B cell (primary cell): ENCODE measurements at regions not wholly inside any gene's neighbourhood (a gene's known extent, or its start where the extent isn't known, plus 50 kb on each side); places are given as distances from the start of the nearest gene placed in this dataset.

Experiments used
- ATAC-seq: fragments of 200-7000 bp; cut with Tn5 transposase; one replicate; pipeline ENCODE4 v1.10.0; 2021; ENCODE audit warnings: low read depth, mild to moderate bottlenecking, moderate number of reproducible peaks, moderate library complexity
- CTCF ChIA-PET: fragments of 350-600 bp; sonication (Branson Sonifier 250); formaldehyde crosslinking; loops from one replicate; lab custom pipeline; 2021; ENCODE audit warnings: antibody characterized with exemption, inconsistent platforms; lab: Charles Lee
- POLR2A ChIA-PET: fragments of 350-600 bp; sonication (Branson Sonifier 250); formaldehyde crosslinking; loops from one replicate; lab custom pipeline; 2021; ENCODE audit warnings: antibody characterized with exemption; lab: Charles Lee
- DNase-seq: peaks from one replicate; pipeline ENCODE4 v3.0.0; 2013
- H2AFZ ChIP-seq: 2 replicates; pipeline ENCODE4 v1.6.1; 2012; ENCODE audit warnings: mild to moderate bottlenecking, low read depth, low read length; ENCODE audit not compliant: insufficient read depth, poor library complexity, severe bottlenecking
- H3K27ac ChIP-seq, 2 donors: 1 replicate in 1 of 2; 2 replicates in 1 of 2; pipeline ENCODE4 v1.5.1; 2012 to 2013; ENCODE audit warnings: low read length in 2 of 2, mild to moderate bottlenecking in 2 of 2, moderate library complexity in 1 of 2
- H3K27me3 ChIP-seq, 4 experiments: fragments of 200-600 bp in 1 of 4; sonication (generic) in 1 of 4; replicated peaks in 1 of 4; 1 replicate in 2 of 4; 2 replicates in 2 of 4; pipeline versions ENCODE4 v1.6.1 to v1.7.0; 2013 to 2016; ENCODE audit warnings: low read length in 3 of 4, mild to moderate bottlenecking in 2 of 4, mixed read lengths in 1 of 4, moderate library complexity in 1 of 4; ENCODE audit not compliant: insufficient read depth in 4 of 4, control insufficient read depth in 3 of 4; ENCODE audit errors: control extremely low read depth in 1 of 4
- H3K36me3 ChIP-seq, 2 experiments: replicated peaks in 1 of 2; 1 replicate in 1 of 2; 2 replicates in 1 of 2; pipeline versions ENCODE4 v1.6.1 to v1.7.1; 2013; ENCODE audit warnings: low read length in 1 of 2; ENCODE audit not compliant: insufficient read depth in 2 of 2, control insufficient read depth in 1 of 2; ENCODE audit errors: control extremely low read depth in 1 of 2, extremely low read depth in 1 of 2
- H3K4me1 ChIP-seq, 2 donors: fragments of 200-600 bp in 1 of 2; sonication (generic) in 1 of 2; 1 replicate in 1 of 2; 2 replicates in 1 of 2; pipeline versions ENCODE4 v1.5.1 to v1.6.1; 2013 to 2017; ENCODE audit warnings: low read length in 2 of 2; ENCODE audit not compliant: control insufficient read depth in 2 of 2, insufficient read depth in 2 of 2
- H3K4me2 ChIP-seq: replicated peaks from 2 replicates; pipeline ENCODE3; 2012; ENCODE audit warnings: mild to moderate bottlenecking, low read depth, low read length; ENCODE audit not compliant: poor library complexity, severe bottlenecking
- H3K4me3 ChIP-seq, 5 experiments: fragments of 200-600 bp in 1 of 5; sonication (generic) in 1 of 5; 1 replicate in 3 of 5; 2 replicates in 2 of 5; pipeline versions ENCODE4 v1.5.1 to v1.7.0; 2011 to 2016; ENCODE audit warnings: low read length in 4 of 5, mild to moderate bottlenecking in 4 of 5, low read depth in 2 of 5, control low read depth in 1 of 5, moderate library complexity in 1 of 5; ENCODE audit not compliant: insufficient read depth in 1 of 5; ENCODE audit errors: control extremely low read depth in 1 of 5, extremely low read depth in 1 of 5
- H3K79me2 ChIP-seq: fragments of 200-600 bp; sonication (generic); one replicate; pipeline ENCODE4 v1.6.0; 2016; ENCODE audit warnings: low read length; ENCODE audit not compliant: control insufficient read depth, insufficient read depth
- H3K9ac ChIP-seq: fragments of 200-600 bp; sonication (generic); 2 replicates; pipeline ENCODE4 v1.6.1; 2017; ENCODE audit warnings: mild to moderate bottlenecking, low read length, moderate library complexity
- H3K9me3 ChIP-seq, 3 donors: one replicate each; pipeline versions ENCODE4 v1.6.1 to v1.7.1; 2013; ENCODE audit warnings: low read length in 2 of 3; ENCODE audit not compliant: control insufficient read depth in 2 of 3, insufficient read depth in 1 of 3; ENCODE audit errors: control extremely low read depth in 1 of 3
- H4K20me1 ChIP-seq: 2 replicates; pipeline ENCODE4 v1.6.0; 2012; ENCODE audit warnings: mild to moderate bottlenecking, low read length; ENCODE audit not compliant: insufficient read depth, control insufficient read depth, poor library complexity, severe bottlenecking
- H3K27ac Mint-ChIP-seq: one replicate; pipeline ENCODE4 v1.8.0; 2021; ENCODE audit warnings: mixed read lengths
- H3K27me3 Mint-ChIP-seq: one replicate; pipeline ENCODE4 v1.8.0; 2021; ENCODE audit warnings: mixed read lengths
- H3K4me1 Mint-ChIP-seq: one replicate; pipeline ENCODE4 v1.8.0; 2021; ENCODE audit warnings: mixed read lengths
- H3K4me3 Mint-ChIP-seq: one replicate; pipeline ENCODE4 v1.8.0; 2021; ENCODE audit warnings: mixed read lengths
- H3K9me3 Mint-ChIP-seq: one replicate; pipeline ENCODE4 v1.8.0; 2022; ENCODE audit warnings: mixed read lengths; ENCODE audit not compliant: insufficient read depth
- EZH2 ChIP-seq: IDR thresholded peaks from 2 replicates; pipeline ENCODE4 v1.6.1; 2012; ENCODE audit warnings: borderline replicate concordance, low read depth, mild to moderate bottlenecking, moderate library complexity, low read length; ENCODE audit not compliant: insufficient read depth, poor library complexity, severe bottlenecking
- WGBS: methylation state at CpG from one replicate; pipeline ENCODE4 v1.1.5; 2013; ENCODE audit warnings: missing lambda C conversion rate; ENCODE audit not compliant: insufficient coverage; 5-methylcytosine and 5-hydroxymethylcytosine counted together
- intact Hi-C: fragments of 100-400 bp; cut with micrococcal nuclease; formaldehyde crosslinking; loops from one replicate; pipeline ENCODE4 v1.10.0; 2022
- TF ChIP-seq, protein P1 (sequence below): fragments of 200-600 bp; IDR thresholded peaks from one replicate; pipeline ENCODE4 v1.8.0; 2022; ENCODE audit warnings: antibody characterized with exemption, mild to moderate bottlenecking

DNA sequence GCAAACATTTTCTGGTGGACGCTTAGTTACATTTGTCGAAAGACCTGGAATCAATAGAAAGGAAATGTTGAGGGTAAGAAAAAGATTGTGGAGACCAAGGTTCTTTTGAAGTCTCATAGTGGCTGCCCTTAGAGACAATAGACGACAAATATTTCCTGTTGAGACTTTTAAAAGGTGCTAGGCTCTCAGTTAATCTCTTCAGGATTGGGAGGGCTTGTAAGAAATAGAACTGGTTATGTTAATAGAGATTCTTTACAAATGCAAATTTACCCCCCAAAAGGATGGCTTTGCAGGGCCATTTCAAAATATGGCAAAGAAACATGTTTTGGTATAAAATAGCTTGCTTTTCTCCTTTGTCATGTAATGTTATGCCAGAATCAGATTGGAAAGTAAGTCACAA is 428.2 kb upstream of the CTNND2 start:
- Mint-ChIP-seq H3K27ac (no peak overlapping the region), H3K4me1 (no peaks in the 10 kb centered on the region), H3K4me3 (no peak overlapping the region), H3K27me3 (no peaks in the 10 kb centered on the region), H3K9me3 (peaks cover 4% of the 10 kb centered on the region)
- Histone ChIP-seq H3K36me3 (no peaks in the 10 kb centered on the region), H3K9me3 (peaks cover 0 to 4% (median 0%) of the 10 kb centered on the region in 3 donors), H3K4me2 (no peak overlapping the region), H3K79me2 (no peaks in the 10 kb centered on the region), H3K27ac (no peak overlapping the region), H3K27me3 (no peaks in the 10 kb centered on the region), H3K9ac (no peak overlapping the region), H4K20me1 (no peaks in the 10 kb centered on the region), H2AFZ (no peak overlapping the region), H3K4me3 (no peak overlapping the region), H3K4me1 (no peaks in the 10 kb centered on the region)
- TF ChIP-seq, protein P1, sequence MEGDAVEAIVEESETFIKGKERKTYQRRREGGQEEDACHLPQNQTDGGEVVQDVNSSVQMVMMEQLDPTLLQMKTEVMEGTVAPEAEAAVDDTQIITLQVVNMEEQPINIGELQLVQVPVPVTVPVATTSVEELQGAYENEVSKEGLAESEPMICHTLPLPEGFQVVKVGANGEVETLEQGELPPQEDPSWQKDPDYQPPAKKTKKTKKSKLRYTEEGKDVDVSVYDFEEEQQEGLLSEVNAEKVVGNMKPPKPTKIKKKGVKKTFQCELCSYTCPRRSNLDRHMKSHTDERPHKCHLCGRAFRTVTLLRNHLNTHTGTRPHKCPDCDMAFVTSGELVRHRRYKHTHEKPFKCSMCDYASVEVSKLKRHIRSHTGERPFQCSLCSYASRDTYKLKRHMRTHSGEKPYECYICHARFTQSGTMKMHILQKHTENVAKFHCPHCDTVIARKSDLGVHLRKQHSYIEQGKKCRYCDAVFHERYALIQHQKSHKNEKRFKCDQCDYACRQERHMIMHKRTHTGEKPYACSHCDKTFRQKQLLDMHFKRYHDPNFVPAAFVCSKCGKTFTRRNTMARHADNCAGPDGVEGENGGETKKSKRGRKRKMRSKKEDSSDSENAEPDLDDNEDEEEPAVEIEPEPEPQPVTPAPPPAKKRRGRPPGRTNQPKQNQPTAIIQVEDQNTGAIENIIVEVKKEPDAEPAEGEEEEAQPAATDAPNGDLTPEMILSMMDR = no peak
- no peak for TF ChIP-seq EZH2
- intact Hi-C loops = no loop called here
- no peak for ATAC-seq
- WGBS = 61% methylated on average over 2 of the region's 3 CpGs
- no peak for DNase-seq
- ChIA-PET CTCF (no interaction called here), POLR2A (no interaction called here)

DNA sequence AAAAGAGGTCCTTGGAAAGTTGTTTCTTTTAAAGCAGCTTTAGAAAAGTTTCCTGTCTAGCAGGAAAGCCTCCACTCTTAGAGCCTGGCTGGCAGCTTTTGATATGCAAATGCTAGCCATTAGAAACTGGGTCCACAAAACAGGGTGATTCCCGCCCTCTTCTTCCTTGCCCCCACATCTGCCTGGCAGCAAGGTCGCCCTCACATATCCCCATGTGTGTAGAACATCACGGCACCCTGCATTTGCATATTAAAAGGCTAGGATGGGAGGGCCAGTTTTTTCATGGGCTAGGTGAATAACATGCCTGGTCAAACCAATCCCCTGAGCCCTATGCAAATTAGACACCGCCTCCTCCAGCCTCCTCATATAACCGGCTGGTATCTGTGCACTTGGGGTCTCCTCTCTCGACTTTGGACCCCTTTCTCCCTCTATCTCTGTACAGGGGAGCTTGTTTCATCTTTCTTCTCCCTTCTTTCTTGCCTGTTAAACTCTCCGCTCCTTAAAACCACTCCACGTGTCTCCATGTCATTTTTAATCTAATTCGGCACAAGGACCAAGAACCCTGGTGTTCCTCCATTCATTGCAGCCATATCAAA is 426.8 kb upstream of the CTNND2 start:
- H3K27ac Mint-ChIP-seq = no peak overlapping the region

More for the DNA sequence above, 426.8 kb upstream of the CTNND2 start:
- TF ChIP-seq EZH2 = no peak
- TF ChIP-seq, protein P1 = no peak
- DNase-seq = no peak
- Histone ChIP-seq H3K9ac (no peak overlapping the region), H3K4me1 (no peaks in the 10 kb centered on the region), H3K79me2 (no peaks in the 10 kb centered on the region), H3K36me3 (no peaks in the 10 kb centered on the region), H4K20me1 (no peaks in the 10 kb centered on the region), H2AFZ (no peak overlapping the region), H3K27ac (no peak overlapping the region), H3K27me3 (no peaks in the 10 kb centered on the region), H3K4me2 (no peak overlapping the region), H3K9me3 (peaks cover 0 to 4% (median 0%) of the 10 kb centered on the region in 3 donors), H3K4me3 (no peak overlapping the region)
- ATAC-seq = no peak
- Mint-ChIP-seq H3K4me3 (no peak overlapping the region), H3K4me1 (no peaks in the 10 kb centered on the region), H3K9me3 (peaks cover 7% of the 10 kb centered on the region), H3K27me3 (no peaks in the 10 kb centered on the region)
- ChIA-PET POLR2A (no interaction called here), CTCF (no interaction called here)
- intact Hi-C loops = no loop called here
- WGBS = 76% methylated on average over 8 of the region's 9 CpGs
